ENCODE measurements at regions not wholly inside any gene's neighbourhood (a gene's known extent, or its start where the extent isn't known, plus 50 kb on each side); places are given as distances from the start of the nearest gene placed in this dataset.
"Not testable (repeated sequence)": the region's sequence is repeated elsewhere in the genome, so short reads cannot be mapped to it uniquely, and the experiment has no call there.

DNA sequence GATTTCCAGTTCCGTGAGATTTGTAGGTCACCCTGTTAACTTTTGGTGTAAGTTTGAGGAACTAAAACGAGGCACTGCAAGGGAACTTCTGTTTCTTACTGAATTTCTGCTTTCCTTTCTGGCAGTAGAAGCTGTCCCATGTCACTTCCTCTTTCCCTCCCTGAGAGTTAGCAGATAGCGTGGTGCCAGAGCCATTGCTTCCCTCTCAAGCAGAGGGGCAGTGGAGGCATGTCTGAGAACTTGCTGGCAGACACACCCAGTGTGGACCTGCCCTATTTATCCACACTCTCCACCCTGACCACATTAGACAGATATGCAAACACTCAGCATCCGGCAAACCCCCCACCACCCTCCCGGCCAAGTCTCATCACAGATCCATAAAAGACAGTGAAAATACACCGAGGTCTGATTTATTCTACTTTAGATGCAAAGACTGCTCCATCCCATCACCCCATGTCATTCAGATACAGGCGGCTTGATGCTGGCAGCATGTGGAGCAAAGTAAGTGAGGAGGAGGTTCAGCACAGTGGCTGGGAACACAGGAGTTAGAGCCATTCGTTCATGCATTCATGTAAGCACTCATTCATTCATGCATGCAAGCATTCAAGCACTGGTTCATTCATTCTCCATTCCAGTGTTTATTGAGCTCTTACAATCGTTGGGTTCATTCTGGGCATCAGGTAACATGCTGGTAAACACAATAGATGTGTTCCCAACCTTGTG, 324.7 kb downstream of the SHQ1 start:
- H3K9me3 ChIP-seq (ENCODE audit: low read length): no peaks in the 10 kb centered on the region
- no peak overlapping the region for H3K9ac ChIP-seq (ENCODE audit: low read length)
- no peaks in the 10 kb centered on the region for H3K27me3 ChIP-seq (ENCODE audit: control insufficient read depth in 1 of 2, insufficient read depth in 2 of 2, low read length in 2 of 2)
- no peaks in the 10 kb centered on the region for H3K4me1 ChIP-seq (ENCODE audit: insufficient read depth, low read length)
- H3K4me3 ChIP-seq (ENCODE audit: low read depth in 1 of 2, low read length in 2 of 2): no peak overlapping the region
- no peak overlapping the region for H3K27ac ChIP-seq (ENCODE audit: low read depth, low read length)
- H3K36me3 ChIP-seq (ENCODE audit: insufficient read depth, low read length): no peaks in the 10 kb centered on the region

DNA sequence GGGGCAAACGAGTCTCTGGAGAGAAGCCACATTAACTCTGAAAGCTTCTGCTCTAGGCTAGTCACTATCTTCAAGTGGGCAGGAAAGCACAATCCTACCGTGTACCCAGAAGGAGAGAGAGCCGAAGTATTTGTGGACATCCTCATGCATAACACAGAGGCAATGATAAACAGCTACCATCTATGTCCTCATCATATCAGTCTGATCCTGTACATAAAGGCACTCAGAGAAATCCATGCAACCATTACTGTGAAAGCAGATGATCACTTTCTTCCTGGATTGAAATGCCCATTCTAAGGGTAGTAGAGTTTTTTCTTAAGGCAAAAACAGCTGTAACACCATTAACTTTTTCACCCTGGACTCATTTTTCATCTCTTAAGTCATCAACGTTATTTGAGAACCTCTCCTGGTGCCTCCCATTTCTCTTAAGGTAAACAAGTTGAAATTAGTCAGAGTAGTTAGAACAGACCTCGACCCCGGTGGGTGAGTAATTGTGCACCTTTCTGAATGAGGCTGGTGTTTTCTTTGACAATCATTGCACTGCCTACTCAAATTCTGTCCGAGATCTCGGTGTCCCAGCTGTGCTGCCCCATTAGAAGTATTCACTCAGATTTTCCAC, 327.4 kb downstream of the SHQ1 start:
- Histone ChIP-seq H3K27ac (ENCODE audit: low read depth, low read length) (no peak overlapping the region), H3K4me3 (ENCODE audit: low read depth in 1 of 2, low read length in 2 of 2) (no peak overlapping the region), H3K9me3 (ENCODE audit: low read length) (no peaks in the 10 kb centered on the region), H3K36me3 (ENCODE audit: insufficient read depth, low read length) (no peaks in the 10 kb centered on the region), H3K27me3 (ENCODE audit: control insufficient read depth in 1 of 2, insufficient read depth in 2 of 2, low read length in 2 of 2) (no peaks in the 10 kb centered on the region), H3K9ac (ENCODE audit: low read length) (no peak overlapping the region), H3K4me1 (ENCODE audit: insufficient read depth, low read length) (peaks cover 8% of the 10 kb centered on the region)

DNA sequence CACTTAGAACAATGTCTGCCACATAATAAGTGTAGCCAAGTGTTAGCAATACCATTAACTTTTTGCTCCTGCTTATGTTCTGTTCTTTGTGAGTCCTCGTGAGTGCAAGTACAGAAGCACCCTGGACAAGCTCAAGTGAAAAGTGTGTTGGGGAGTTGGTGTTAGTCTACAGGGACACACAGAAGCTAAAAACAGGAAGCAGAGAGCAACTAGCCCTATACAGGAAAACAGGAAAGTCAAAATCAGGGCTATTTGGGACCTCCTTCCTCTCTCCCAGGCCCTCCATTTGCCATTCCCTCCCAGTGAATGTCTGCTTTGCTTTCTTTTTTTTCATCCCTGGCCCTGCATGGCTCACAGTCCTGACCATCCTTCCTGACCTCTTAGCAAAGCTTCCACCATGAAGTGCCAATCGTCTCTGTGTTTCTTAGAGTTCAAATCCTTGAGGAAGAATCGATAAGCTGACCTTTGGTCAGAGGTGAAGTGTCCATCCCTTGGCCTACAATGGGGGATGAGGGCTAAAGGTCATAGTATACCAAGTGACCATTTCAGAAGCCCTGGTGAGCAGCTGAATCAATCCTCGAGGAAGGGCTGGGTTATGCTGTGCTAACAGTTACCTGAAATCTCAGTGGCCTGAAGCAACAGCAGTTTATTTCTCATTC, 328.2 kb downstream of the SHQ1 start:
- Histone ChIP-seq H3K27me3 (ENCODE audit: control insufficient read depth in 1 of 2, insufficient read depth in 2 of 2, low read length in 2 of 2) (no peaks in the 10 kb centered on the region), H3K36me3 (ENCODE audit: insufficient read depth, low read length) (no peaks in the 10 kb centered on the region), H3K4me3 (ENCODE audit: low read depth in 1 of 2, low read length in 2 of 2) (no peak overlapping the region), H3K9me3 (ENCODE audit: low read length) (no peaks in the 10 kb centered on the region), H3K27ac (ENCODE audit: low read depth, low read length) (no peak overlapping the region), H3K9ac (ENCODE audit: low read length) (no peak overlapping the region), H3K4me1 (ENCODE audit: insufficient read depth, low read length) (peaks cover 8% of the 10 kb centered on the region)

DNA sequence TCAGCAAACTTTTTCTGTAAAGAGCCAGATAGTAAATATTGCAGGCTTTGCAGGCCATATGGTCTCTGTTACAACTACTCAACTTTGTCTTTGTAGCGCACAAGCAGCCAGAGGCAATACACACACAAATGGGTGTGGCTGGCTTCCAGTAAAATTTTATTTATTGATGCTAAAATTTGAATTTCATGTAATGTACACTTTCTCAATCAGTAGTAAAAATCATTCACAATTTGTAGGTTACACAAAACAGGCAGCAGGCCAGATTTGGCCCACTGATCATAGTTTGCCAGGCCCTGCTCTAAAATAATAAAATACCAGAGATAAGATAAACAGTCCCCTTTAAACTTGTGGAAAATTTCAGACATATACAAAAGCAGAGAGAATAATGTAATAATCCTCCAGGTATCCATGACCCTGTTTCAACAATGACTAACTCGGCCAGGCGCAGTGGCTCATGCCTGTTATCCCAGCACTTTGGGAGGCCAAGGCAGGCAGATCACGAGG, 330.3 kb downstream of the SHQ1 start:
- H3K9me3 ChIP-seq (ENCODE audit: low read length): no peaks in the 10 kb centered on the region
- no peaks in the 10 kb centered on the region for H3K36me3 ChIP-seq (ENCODE audit: insufficient read depth, low read length)
- H3K4me1 ChIP-seq (ENCODE audit: insufficient read depth, low read length): peaks cover 8% of the 10 kb centered on the region
- H3K27me3 ChIP-seq (ENCODE audit: control insufficient read depth in 1 of 2, insufficient read depth in 2 of 2, low read length in 2 of 2): no peaks in the 10 kb centered on the region
- no peak overlapping the region for H3K9ac ChIP-seq (ENCODE audit: low read length)
- H3K4me3 ChIP-seq (ENCODE audit: low read depth in 1 of 2, low read length in 2 of 2): no peak overlapping the region
- no peak overlapping the region for H3K27ac ChIP-seq (ENCODE audit: low read depth, low read length)

DNA sequence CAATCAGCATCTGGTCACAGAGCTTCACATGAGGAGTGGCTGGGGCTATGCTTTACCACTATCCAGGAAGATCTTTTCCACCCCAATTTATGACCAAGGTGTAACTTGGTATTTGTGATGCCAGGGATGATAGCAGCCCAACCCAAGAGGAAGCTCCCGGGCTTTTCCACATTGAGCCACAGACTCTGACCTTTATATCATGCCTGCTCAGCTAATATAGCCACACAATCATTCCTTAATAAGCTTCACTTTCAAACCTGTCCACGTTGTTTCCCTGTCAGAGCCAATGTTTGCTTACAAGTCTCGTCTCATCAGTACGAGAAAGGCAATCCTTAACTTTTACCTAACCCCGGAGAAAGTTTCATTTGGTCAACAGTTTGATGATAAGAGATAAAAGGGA, 330.9 kb downstream of the SHQ1 start:
- Histone ChIP-seq H3K27me3 (ENCODE audit: control insufficient read depth in 1 of 2, insufficient read depth in 2 of 2, low read length in 2 of 2) (no peaks in the 10 kb centered on the region), H3K27ac (ENCODE audit: low read depth, low read length) (no peak overlapping the region), H3K9ac (ENCODE audit: low read length) (no peak overlapping the region), H3K4me1 (ENCODE audit: insufficient read depth, low read length) (peaks cover 8% of the 10 kb centered on the region), H3K9me3 (ENCODE audit: low read length) (no peaks in the 10 kb centered on the region), H3K4me3 (ENCODE audit: low read depth in 1 of 2, low read length in 2 of 2) (no peak overlapping the region), H3K36me3 (ENCODE audit: insufficient read depth, low read length) (no peaks in the 10 kb centered on the region)

DNA sequence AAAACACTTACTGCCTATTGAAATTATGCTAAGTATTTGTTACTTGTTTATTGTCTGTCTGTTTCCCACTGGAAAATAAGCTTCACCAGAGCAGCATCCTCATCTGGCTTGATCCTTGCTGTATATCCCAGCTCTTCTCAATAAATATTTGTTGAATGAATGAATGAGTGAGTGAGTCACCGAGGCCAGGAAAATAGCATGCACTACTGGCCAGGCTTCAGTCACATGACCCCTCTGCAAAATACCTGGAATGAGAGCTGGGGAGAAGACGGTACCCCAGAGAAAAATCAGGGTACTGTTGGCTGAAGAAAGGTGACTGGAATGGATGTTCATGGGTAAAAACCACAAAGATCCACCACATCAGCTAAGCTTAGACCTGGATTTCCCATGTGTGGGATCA, 331.9 kb downstream of the SHQ1 start:
- no peaks in the 10 kb centered on the region for H3K36me3 ChIP-seq (ENCODE audit: insufficient read depth, low read length)
- H3K27me3 ChIP-seq (ENCODE audit: control insufficient read depth in 1 of 2, insufficient read depth in 2 of 2, low read length in 2 of 2): no peaks in the 10 kb centered on the region
- peaks cover 8% of the 10 kb centered on the region for H3K4me1 ChIP-seq (ENCODE audit: insufficient read depth, low read length)
- H3K27ac ChIP-seq (ENCODE audit: low read depth, low read length): no peak overlapping the region
- H3K9me3 ChIP-seq (ENCODE audit: low read length): no peaks in the 10 kb centered on the region
- H3K9ac ChIP-seq (ENCODE audit: low read length): no peak overlapping the region
- no peak overlapping the region for H3K4me3 ChIP-seq (ENCODE audit: low read depth in 1 of 2, low read length in 2 of 2)

DNA sequence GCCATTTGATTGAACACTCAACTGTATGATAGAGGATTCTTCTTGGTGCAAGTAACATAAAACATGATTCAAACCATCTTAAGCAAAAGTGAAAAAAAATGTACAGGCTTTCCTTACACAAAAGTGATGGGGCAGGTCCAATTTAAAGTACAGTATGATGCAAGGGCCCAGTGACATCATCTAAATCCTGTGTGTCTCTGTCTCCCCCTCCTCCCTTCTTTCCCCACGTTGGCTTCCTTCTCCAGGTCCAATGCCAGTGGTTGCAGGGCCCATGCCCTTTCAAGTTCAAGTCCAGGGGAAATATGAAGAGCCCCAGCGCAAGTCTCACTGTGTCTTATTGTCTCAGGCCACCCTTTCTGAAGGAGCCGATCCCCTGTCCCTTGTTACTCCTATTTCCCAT, 332.3 kb downstream of the SHQ1 start:
- Histone ChIP-seq H3K36me3 (ENCODE audit: insufficient read depth, low read length) (no peaks in the 10 kb centered on the region), H3K4me3 (ENCODE audit: low read depth in 1 of 2, low read length in 2 of 2) (no peak overlapping the region), H3K27me3 (ENCODE audit: control insufficient read depth in 1 of 2, insufficient read depth in 2 of 2, low read length in 2 of 2) (no peaks in the 10 kb centered on the region), H3K9ac (ENCODE audit: low read length) (no peak overlapping the region), H3K9me3 (ENCODE audit: low read length) (no peaks in the 10 kb centered on the region), H3K4me1 (ENCODE audit: insufficient read depth, low read length) (peaks cover 8% of the 10 kb centered on the region), H3K27ac (ENCODE audit: low read depth, low read length) (no peak overlapping the region)

DNA sequence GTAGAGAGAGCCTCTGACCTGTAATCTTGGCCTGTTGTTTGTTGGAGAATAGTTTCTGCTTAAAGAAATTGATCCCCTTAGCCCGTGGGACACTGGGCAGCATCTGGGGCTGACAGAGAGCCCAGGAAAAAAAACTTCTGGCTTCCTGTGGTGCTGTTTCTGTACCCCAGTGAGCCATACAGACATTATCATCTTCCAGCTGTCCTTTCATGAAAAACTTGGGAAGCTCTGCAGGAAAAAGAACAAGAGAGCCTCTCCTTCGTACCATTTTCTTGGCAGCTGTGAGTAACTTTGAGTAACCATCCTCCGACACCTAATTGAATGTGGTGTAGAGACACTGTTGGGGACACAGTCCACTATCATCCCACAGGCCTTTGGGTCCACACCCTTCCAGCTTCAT, 333.0 kb downstream of the SHQ1 start:
- H3K27me3 ChIP-seq (ENCODE audit: control insufficient read depth in 1 of 2, insufficient read depth in 2 of 2, low read length in 2 of 2): no peaks in the 10 kb centered on the region
- no peaks in the 10 kb centered on the region for H3K9me3 ChIP-seq (ENCODE audit: low read length)
- no peaks in the 10 kb centered on the region for H3K36me3 ChIP-seq (ENCODE audit: insufficient read depth, low read length)
- H3K9ac ChIP-seq (ENCODE audit: low read length): no peak overlapping the region
- H3K4me3 ChIP-seq (ENCODE audit: low read depth in 1 of 2, low read length in 2 of 2): no peak overlapping the region
- H3K27ac ChIP-seq (ENCODE audit: low read depth, low read length): no peak overlapping the region
- peaks cover 8% of the 10 kb centered on the region for H3K4me1 ChIP-seq (ENCODE audit: insufficient read depth, low read length)

DNA sequence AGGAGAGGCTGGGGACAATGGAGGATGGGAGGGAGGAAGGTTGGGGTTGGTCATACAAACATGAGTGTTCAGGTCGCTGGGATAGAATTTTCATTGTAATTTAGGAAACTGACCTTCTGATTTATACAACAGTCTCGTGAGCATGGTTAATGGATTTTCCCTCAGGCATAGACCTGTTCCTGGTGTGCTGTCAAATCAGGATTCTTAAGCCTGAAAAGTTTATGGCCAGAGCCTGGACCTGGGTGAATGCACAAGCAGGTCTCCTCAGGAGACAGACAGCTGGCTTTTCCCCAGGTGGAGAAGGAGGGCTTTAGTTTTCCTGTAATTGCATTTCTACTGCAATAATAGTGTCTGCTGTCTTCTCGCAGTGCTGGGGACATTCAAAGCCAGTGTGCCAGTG, 338.0 kb downstream of the SHQ1 start:
- Histone ChIP-seq H3K4me1 (ENCODE audit: insufficient read depth, low read length) (no peaks in the 10 kb centered on the region), H3K27me3 (ENCODE audit: control insufficient read depth in 1 of 2, insufficient read depth in 2 of 2, low read length in 2 of 2) (no peaks in the 10 kb centered on the region)

DNA sequence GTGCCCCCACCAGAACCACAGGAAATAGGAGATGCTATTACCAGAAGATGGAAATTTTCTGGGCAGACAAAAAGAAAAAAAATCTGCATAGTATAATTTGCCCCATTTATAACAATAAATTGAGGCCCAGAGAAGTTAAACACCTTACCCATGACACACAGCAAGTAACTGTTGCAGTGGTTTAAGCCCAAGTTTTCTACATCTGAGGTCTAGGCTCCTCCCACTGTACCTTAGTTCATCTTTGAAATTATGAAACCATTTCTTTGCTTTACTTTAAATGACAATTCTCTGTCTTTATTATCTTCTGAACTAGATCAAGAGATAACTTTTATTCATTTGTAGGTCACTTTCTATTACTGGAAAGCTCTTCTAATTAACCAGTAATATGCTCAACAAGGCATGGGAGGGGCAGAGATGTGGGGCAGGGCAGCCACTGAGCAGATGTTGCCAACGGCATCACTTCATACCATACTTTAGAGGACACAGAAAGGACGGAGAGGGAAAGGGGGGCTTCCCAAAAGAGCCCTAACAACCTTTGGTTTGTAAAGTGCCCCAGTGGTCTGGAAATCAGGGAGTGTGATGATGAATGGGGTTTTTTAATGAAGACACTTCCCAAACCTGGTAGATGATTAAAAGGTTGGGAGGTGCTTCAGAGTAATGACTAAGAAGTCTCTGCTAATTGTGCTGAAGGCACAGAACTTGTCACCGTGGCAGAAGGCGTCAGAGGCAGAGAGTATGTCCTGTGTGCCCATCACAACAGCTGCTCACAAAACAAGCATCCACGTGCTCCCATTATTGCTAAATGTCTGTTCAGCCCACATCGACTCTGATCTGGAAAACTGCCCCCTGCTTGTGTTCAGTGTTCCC, 342.5 kb downstream of the SHQ1 start:
- Histone ChIP-seq H3K36me3 (ENCODE audit: insufficient read depth, low read length) (no peaks in the 10 kb centered on the region), H3K9ac (ENCODE audit: low read length) (no peak overlapping the region), H3K27ac (ENCODE audit: low read depth, low read length) (no peak overlapping the region), H3K27me3 (ENCODE audit: control insufficient read depth in 1 of 2, insufficient read depth in 2 of 2, low read length in 2 of 2) (no peaks in the 10 kb centered on the region), H3K4me3 (ENCODE audit: low read depth in 1 of 2, low read length in 2 of 2) (no peak overlapping the region), H3K9me3 (ENCODE audit: low read length) (no peaks in the 10 kb centered on the region), H3K4me1 (ENCODE audit: insufficient read depth, low read length) (no peaks in the 10 kb centered on the region)

More for the DNA sequence above, 338.0 kb downstream of the SHQ1 start:
- H3K9me3 ChIP-seq (ENCODE audit: low read length): no peaks in the 10 kb centered on the region
- no peak overlapping the region for H3K4me3 ChIP-seq (ENCODE audit: low read depth in 1 of 2, low read length in 2 of 2)
- H3K36me3 ChIP-seq (ENCODE audit: insufficient read depth, low read length): no peaks in the 10 kb centered on the region
- H3K9ac ChIP-seq (ENCODE audit: low read length): no peak overlapping the region
- H3K27ac ChIP-seq (ENCODE audit: low read depth, low read length): no peak overlapping the region

DNA sequence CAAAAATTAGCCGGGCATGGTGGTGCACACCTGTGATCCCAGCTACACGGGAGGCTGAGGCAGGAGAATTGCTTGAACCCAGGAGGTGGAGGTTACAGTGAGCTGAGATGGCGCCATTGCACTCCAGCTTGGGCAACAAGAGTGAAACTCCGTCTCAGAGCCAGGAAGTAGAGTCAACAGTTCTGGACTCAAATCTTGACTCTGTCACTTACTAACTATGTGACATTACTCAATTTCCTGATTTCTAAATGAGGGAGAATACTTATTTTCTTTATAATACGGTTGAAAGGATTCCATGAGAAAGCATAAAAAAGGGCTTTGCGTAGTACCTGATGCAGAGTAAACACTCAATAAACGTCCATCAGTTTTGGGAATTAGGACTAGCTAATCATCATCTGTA, 350.7 kb downstream of the SHQ1 start:
- H3K27me3 ChIP-seq (ENCODE audit: control insufficient read depth in 1 of 2, insufficient read depth in 2 of 2, low read length in 2 of 2); H3K27ac ChIP-seq (ENCODE audit: low read depth, low read length); H3K4me3 ChIP-seq (ENCODE audit: low read depth in 1 of 2, low read length in 2 of 2); H3K36me3 ChIP-seq (ENCODE audit: insufficient read depth, low read length); H3K4me1 ChIP-seq (ENCODE audit: insufficient read depth, low read length); H3K9ac ChIP-seq (ENCODE audit: low read length); H3K9me3 ChIP-seq (ENCODE audit: low read length): not testable (repeated sequence)

Measured in muscle layer of colon (tissue), 2 donors.